ENCODE measurements at regions not wholly inside any gene's neighbourhood (a gene's known extent, or its start where the extent isn't known, plus 50 kb on each side); places are given as distances from the start of the nearest gene placed in this dataset.

- no peak for DNase-seq (ENCODE audit: low spot score)
- in situ Hi-C loops (cut with MboI; ENCODE audit: low sequenced_read_pairs, unreplicated experiment) = no loop called here
- TF ChIP-seq CTCF (IDR thresholded peaks at IDR 0.05; ENCODE audit: borderline replicate concordance, control extremely low read depth, extremely low read depth, insufficient read depth, missing control alignments) = no peak
These were observed 610.5 kb downstream of the BUD13 start for GRCh38 chr11:116162086-116162885.

- DNase-seq (ENCODE audit: low spot score) = no peak
- TF ChIP-seq CTCF (IDR thresholded peaks at IDR 0.05; ENCODE audit: borderline replicate concordance, control extremely low read depth, extremely low read depth, insufficient read depth, missing control alignments) = no peak
- in situ Hi-C loops (cut with MboI; ENCODE audit: low sequenced_read_pairs, unreplicated experiment) = no loop called here
These were observed 624.1 kb downstream of the BUD13 start for GRCh38 chr11:116148645-116149044.

- TF ChIP-seq CTCF (IDR thresholded peaks at IDR 0.05; ENCODE audit: borderline replicate concordance, control extremely low read depth, extremely low read depth, insufficient read depth, missing control alignments) = no peak
- DNase-seq (ENCODE audit: low spot score) = no peak
- in situ Hi-C loops (cut with MboI; ENCODE audit: low sequenced_read_pairs, unreplicated experiment) = no loop called here
These were observed 624.7 kb downstream of the BUD13 start for GRCh38 chr11:116148056-116148455.

GRCh38 chr11:116145187-116145865 is 627.5 kb downstream of the BUD13 start:
- no peak for DNase-seq (ENCODE audit: low spot score)
- in situ Hi-C loops (cut with MboI; ENCODE audit: low sequenced_read_pairs, unreplicated experiment) = no loop called here
- TF ChIP-seq CTCF (IDR thresholded peaks at IDR 0.05; ENCODE audit: borderline replicate concordance, control extremely low read depth, extremely low read depth, insufficient read depth, missing control alignments) = no peak

- in situ Hi-C loops (cut with MboI; ENCODE audit: low sequenced_read_pairs, unreplicated experiment) = no loop called here
- TF ChIP-seq CTCF (IDR thresholded peaks at IDR 0.05; ENCODE audit: borderline replicate concordance, control extremely low read depth, extremely low read depth, insufficient read depth, missing control alignments) = no peak
- DNase-seq (ENCODE audit: low spot score) = no peak
These were observed 628.3 kb downstream of the BUD13 start for GRCh38 chr11:116144387-116144958.

- TF ChIP-seq CTCF (IDR thresholded peaks at IDR 0.05; ENCODE audit: borderline replicate concordance, control extremely low read depth, extremely low read depth, insufficient read depth, missing control alignments) = no peak
- no peak for DNase-seq (ENCODE audit: low spot score)
- in situ Hi-C loops (cut with MboI; ENCODE audit: low sequenced_read_pairs, unreplicated experiment) = no loop called here
These were observed 634.1 kb upstream of the CADM1 start for GRCh38 chr11:116138280-116138679.

Measured in GM13976 (cell line).